Type B pancreatic cell (in vitro differentiated cells): ENCODE measurements at regions not wholly inside any gene's neighbourhood (a gene's known extent, or its start where the extent isn't known, plus 50 kb on each side); places are given as distances from the start of the nearest gene placed in this dataset.
A peak's percentile ranks its signal among the peaks of the same experiment; 100 is the strongest.

Source experiments
- DNase-seq: peaks from one replicate; pipeline ENCODE4 v3.0.0; 2021; ENCODE audit warnings: mixed read lengths; ENCODE audit not compliant: unreplicated experiment; ENCODE audit errors: extremely low spot score
- H3K27ac Mint-ChIP-seq: 2 replicates; pipeline ENCODE4 v1.8.0; 2021; ENCODE audit warnings: mild to moderate bottlenecking, mixed read lengths
- H3K27me3 Mint-ChIP-seq: 2 replicates; pipeline ENCODE4 v1.8.0; 2021; ENCODE audit warnings: mixed read lengths
- H3K36me3 Mint-ChIP-seq: 2 replicates; pipeline ENCODE4 v1.8.0; 2021; ENCODE audit warnings: mixed read lengths
- H3K4me1 Mint-ChIP-seq: one replicate; pipeline ENCODE4 v1.8.0; 2021; ENCODE audit warnings: mixed read lengths; ENCODE audit not compliant: unreplicated experiment
- H3K4me3 Mint-ChIP-seq: 2 replicates; pipeline ENCODE4 v1.8.0; 2021; ENCODE audit warnings: mild to moderate bottlenecking, mixed read lengths
- H3K9me3 Mint-ChIP-seq: 2 replicates; pipeline ENCODE4 v1.8.0; 2021; ENCODE audit warnings: mixed read lengths
- TF ChIP-seq, protein P1 (sequence below): fragments of 200-600 bp; sonication (generic); conservative IDR thresholded peaks from 2 replicates; pipeline ENCODE4 v1.5.0; 2021; ENCODE audit warnings: antibody characterized with exemption, mild to moderate bottlenecking

DNA sequence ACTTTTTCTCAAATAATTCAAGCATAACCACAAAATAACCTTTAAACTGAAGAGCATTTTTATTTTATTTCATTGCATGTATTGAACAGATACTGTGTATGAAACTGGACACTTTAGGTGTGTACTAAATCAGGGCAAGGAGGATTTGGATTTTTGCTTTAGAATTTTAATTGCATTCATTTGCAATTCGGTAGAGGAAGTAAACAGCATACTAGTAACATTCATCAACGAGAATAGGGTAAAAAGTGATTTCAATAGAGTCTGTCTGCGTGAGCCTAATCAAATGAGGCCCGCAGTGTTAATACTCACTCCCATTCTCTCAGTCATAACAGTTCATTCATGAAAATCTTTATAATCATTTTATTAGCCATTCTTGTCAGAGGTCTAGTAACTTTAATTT, 200.2 kb downstream of the SPRY2 start:
- Mint-ChIP-seq H3K36me3 (no peaks in the 10 kb centered on the region), H3K4me1 (peaks cover 17% of the 10 kb centered on the region), H3K27me3 (no peaks in the 10 kb centered on the region), H3K9me3 (no peaks in the 10 kb centered on the region), H3K4me3 (no peak overlapping the region), H3K27ac (no peak overlapping the region)
- TF ChIP-seq, protein P1, sequence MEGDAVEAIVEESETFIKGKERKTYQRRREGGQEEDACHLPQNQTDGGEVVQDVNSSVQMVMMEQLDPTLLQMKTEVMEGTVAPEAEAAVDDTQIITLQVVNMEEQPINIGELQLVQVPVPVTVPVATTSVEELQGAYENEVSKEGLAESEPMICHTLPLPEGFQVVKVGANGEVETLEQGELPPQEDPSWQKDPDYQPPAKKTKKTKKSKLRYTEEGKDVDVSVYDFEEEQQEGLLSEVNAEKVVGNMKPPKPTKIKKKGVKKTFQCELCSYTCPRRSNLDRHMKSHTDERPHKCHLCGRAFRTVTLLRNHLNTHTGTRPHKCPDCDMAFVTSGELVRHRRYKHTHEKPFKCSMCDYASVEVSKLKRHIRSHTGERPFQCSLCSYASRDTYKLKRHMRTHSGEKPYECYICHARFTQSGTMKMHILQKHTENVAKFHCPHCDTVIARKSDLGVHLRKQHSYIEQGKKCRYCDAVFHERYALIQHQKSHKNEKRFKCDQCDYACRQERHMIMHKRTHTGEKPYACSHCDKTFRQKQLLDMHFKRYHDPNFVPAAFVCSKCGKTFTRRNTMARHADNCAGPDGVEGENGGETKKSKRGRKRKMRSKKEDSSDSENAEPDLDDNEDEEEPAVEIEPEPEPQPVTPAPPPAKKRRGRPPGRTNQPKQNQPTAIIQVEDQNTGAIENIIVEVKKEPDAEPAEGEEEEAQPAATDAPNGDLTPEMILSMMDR, result no peak
- DNase-seq, result no peak

DNA sequence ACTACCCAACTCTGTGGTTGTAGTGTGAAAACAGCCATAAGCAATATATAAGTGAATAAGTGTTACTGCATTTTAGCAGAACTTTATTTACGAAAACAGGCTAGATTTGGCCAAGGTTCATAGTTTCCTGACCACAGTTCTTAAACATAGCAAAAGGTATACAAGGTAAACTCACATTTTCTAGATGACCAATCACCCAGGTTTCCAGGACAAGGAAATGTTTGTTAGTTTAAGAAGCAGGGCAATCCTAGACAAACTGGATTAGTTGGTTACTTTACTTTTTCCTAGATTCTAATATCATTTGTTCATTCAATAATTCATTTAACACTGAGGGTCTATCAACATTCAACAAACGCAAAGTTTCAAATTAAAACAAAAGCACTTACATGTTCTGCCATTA, 201.7 kb downstream of the SPRY2 start:
- H3K4me3 Mint-ChIP-seq, result no peak overlapping the region
- no peaks in the 10 kb centered on the region for H3K9me3 Mint-ChIP-seq
- H3K27ac Mint-ChIP-seq, result no peak overlapping the region
- TF ChIP-seq, protein P1, result no peak
- no peak for DNase-seq
- H3K36me3 Mint-ChIP-seq, result no peaks in the 10 kb centered on the region
- no peaks in the 10 kb centered on the region for H3K27me3 Mint-ChIP-seq
- H3K4me1 Mint-ChIP-seq, result peaks cover 18% of the 10 kb centered on the region

DNA sequence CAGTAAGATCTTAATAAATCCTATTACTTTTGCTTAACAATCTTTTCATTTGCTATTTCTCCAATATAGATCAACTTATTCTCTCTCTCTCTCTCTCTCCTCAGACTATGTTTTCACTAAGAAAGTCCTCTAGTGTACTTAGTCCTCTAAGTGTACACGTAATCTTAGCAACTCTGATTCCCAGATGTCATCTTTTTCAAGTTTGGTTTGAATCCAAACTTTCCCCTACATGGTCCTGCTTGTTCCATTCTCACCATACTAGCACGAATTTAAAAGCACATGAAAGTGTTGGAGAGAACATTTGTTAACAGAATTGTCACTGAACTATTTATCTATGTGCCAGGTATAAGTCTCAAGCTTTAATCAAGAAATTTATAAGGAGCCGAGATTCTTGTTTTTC, 202.9 kb downstream of the SPRY2 start:
- H3K27ac Mint-ChIP-seq, result no peak overlapping the region
- DNase-seq, result no peak
- peaks cover 30% of the 10 kb centered on the region for H3K4me1 Mint-ChIP-seq
- no peaks in the 10 kb centered on the region for H3K36me3 Mint-ChIP-seq
- TF ChIP-seq, protein P1, result no peak
- H3K9me3 Mint-ChIP-seq, result no peaks in the 10 kb centered on the region
- no peak overlapping the region for H3K4me3 Mint-ChIP-seq
- H3K27me3 Mint-ChIP-seq, result no peaks in the 10 kb centered on the region

DNA sequence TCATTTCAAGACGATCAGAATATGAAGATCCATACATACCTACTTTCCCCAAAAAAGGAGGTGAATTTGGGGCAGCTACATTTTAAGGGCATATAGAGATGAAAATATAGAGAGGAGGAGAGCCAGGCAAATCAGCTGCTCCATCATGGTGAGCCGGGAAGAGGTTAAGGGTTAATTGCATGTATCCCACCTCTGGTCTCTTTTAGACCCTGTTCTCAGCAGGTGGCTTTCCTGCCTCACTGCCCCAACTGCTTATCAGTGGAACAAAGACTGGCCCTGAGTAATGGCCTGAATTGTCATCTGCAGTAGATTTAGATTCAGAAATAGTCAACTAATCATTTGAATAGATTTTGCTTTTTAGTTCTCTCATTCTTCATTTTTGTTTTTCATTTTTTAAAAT, 206.6 kb downstream of the SPRY2 start:
- Mint-ChIP-seq H3K36me3 (no peaks in the 10 kb centered on the region), H3K4me3 (peak overlapping the region; percentile 33), H3K27ac (peak overlapping the region; percentile 35), H3K4me1 (peaks cover 29% of the 10 kb centered on the region), H3K27me3 (no peaks in the 10 kb centered on the region), H3K9me3 (no peaks in the 10 kb centered on the region)
- no peak for DNase-seq
- TF ChIP-seq, protein P1, result no peak

DNA sequence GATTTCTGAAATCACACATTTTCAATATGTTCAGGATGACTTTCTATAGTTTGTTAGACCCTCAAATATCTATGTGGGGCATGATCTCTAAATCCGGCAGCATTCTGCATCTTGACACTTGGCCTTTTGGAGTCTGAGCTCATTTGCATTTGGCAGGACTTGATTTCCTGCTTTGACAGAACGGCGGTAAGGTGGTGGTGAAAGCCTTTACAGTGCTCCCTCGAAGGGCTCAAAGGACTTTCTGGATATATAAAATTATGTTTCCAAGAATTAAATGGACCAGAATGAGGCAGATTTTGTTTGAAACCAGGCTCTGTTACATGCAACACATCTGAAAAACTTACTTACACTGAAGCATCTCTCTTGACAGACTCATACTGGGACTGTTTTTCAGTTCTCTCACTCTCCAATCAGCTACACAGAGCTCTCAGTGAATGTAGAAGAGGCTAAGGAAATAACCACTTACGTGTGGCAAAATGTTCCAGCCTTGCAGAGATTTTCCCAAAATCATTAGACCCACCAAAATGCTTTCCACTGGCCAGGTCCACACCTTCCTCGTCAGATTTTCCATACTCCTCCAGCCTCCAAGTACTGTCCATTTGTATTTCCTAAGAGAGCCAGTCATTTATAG, 207.2 kb downstream of the SPRY2 start:
- TF ChIP-seq, protein P1, result no peak
- Mint-ChIP-seq H3K27ac (peak overlapping the region; percentile 35), H3K9me3 (no peaks in the 10 kb centered on the region), H3K4me1 (peaks cover 29% of the 10 kb centered on the region), H3K36me3 (no peaks in the 10 kb centered on the region), H3K4me3 (peak overlapping the region; percentile 33), H3K27me3 (no peaks in the 10 kb centered on the region)
- no peak for DNase-seq
